ENCODE measurements at regions not wholly inside any gene's neighbourhood (a gene's known extent, or its start where the extent isn't known, plus 50 kb on each side); places are given as distances from the start of the nearest gene placed in this dataset.

GRCh38 chr11:27868226-27868625, 168.0 kb upstream of the BDNF start:
- TF ChIP-seq CTBP1 (IDR thresholded peaks at IDR 0.05; ENCODE audit: borderline replicate concordance): no peak
- no peak for TF ChIP-seq ELF4 (IDR thresholded peaks at IDR 0.05)
- TF ChIP-seq SP1 (IDR thresholded peaks at IDR 0.05): no peak
- ChIA-PET CTCF (no interaction called here), POLR2A (no interaction called here)
- DNase-seq (ENCODE audit: extremely low spot score): no peak

GRCh38 chr11:27865105-27865504, 164.8 kb upstream of the BDNF start:
- no peak for TF ChIP-seq CTBP1 (IDR thresholded peaks at IDR 0.05; ENCODE audit: borderline replicate concordance)
- no peak for TF ChIP-seq SP1 (IDR thresholded peaks at IDR 0.05)
- TF ChIP-seq FOXA1 (IDR thresholded peaks at IDR 0.05): no peak
- TF ChIP-seq FOXM1 (IDR thresholded peaks at IDR 0.05; ENCODE audit: borderline replicate concordance): no peak
- TF ChIP-seq BHLHE40 (IDR thresholded peaks at IDR 0.05; ENCODE audit: borderline replicate concordance): no peak
- no peak for TF ChIP-seq NFRKB (IDR thresholded peaks at IDR 0.05)
- no peak for TF ChIP-seq ARNT (IDR thresholded peaks at IDR 0.05)
- TF ChIP-seq PKNOX1 (IDR thresholded peaks at IDR 0.05): no peak
- TF ChIP-seq ELF4 (IDR thresholded peaks at IDR 0.05): no peak
- no peak for TF ChIP-seq FOXK2 (IDR thresholded peaks at IDR 0.05)
- TF ChIP-seq LEF1 (IDR thresholded peaks at IDR 0.05; ENCODE audit: borderline replicate concordance): no peak
- no peak for TF ChIP-seq L3MBTL2 (conservative IDR thresholded peaks at IDR 0.05)
- no peak for TF ChIP-seq TARDBP (IDR thresholded peaks at IDR 0.05)
- no peak for TF ChIP-seq HDGF (IDR thresholded peaks at IDR 0.05; ENCODE audit: borderline replicate concordance)
- no peak for TF ChIP-seq ZNF384 (IDR thresholded peaks at IDR 0.05)
- TF ChIP-seq SUZ12 (IDR thresholded peaks at IDR 0.05): no peak
- CTCF ChIA-PET: no interaction called here
- DNase-seq (ENCODE audit: extremely low spot score): no peak
- POLR2A ChIA-PET: no interaction called here

- no peak for DNase-seq (ENCODE audit: extremely low spot score)
- POLR2A ChIA-PET: no interaction called here
Measured at GRCh38 chr11:27864611-27865010, 164.4 kb upstream of the BDNF start.

GRCh38 chr11:27864091-27864491, 163.8 kb upstream of the BDNF start:
- CTCF ChIA-PET: no interaction called here
- no peak for TF ChIP-seq FOXK2 (IDR thresholded peaks at IDR 0.05)
- no peak for TF ChIP-seq ZNF384 (IDR thresholded peaks at IDR 0.05)
- no peak for TF ChIP-seq ARNT (IDR thresholded peaks at IDR 0.05)
- no peak for TF ChIP-seq SUZ12 (IDR thresholded peaks at IDR 0.05)
- TF ChIP-seq SP1 (IDR thresholded peaks at IDR 0.05): no peak
- POLR2A ChIA-PET: no interaction called here
- no peak for DNase-seq (ENCODE audit: extremely low spot score)

More at GRCh38 chr11:27864611-27865010, 164.4 kb upstream of the BDNF start:
- no peak for TF ChIP-seq FOXK2 (IDR thresholded peaks at IDR 0.05)
- no peak for TF ChIP-seq ELF4 (IDR thresholded peaks at IDR 0.05)
- TF ChIP-seq HDGF (IDR thresholded peaks at IDR 0.05; ENCODE audit: borderline replicate concordance): no peak
- TF ChIP-seq NFRKB (IDR thresholded peaks at IDR 0.05): no peak
- no peak for TF ChIP-seq BHLHE40 (IDR thresholded peaks at IDR 0.05; ENCODE audit: borderline replicate concordance)
- no peak for TF ChIP-seq ARNT (IDR thresholded peaks at IDR 0.05)
- TF ChIP-seq SUZ12 (IDR thresholded peaks at IDR 0.05): no peak
- no peak for TF ChIP-seq FOXM1 (IDR thresholded peaks at IDR 0.05; ENCODE audit: borderline replicate concordance)
- no peak for TF ChIP-seq PKNOX1 (IDR thresholded peaks at IDR 0.05)
- TF ChIP-seq CTBP1 (IDR thresholded peaks at IDR 0.05; ENCODE audit: borderline replicate concordance): no peak
- no peak for TF ChIP-seq LEF1 (IDR thresholded peaks at IDR 0.05; ENCODE audit: borderline replicate concordance)
- CTCF ChIA-PET: no interaction called here

- DNase-seq (ENCODE audit: extremely low spot score): no peak
- POLR2A ChIA-PET: no interaction called here
- no peak for TF ChIP-seq ELF4 (IDR thresholded peaks at IDR 0.05)
- no peak for TF ChIP-seq L3MBTL2 (conservative IDR thresholded peaks at IDR 0.05)
- no peak for TF ChIP-seq CTBP1 (IDR thresholded peaks at IDR 0.05; ENCODE audit: borderline replicate concordance)
- TF ChIP-seq BHLHE40 (IDR thresholded peaks at IDR 0.05; ENCODE audit: borderline replicate concordance): no peak
- TF ChIP-seq TARDBP (IDR thresholded peaks at IDR 0.05): no peak
- TF ChIP-seq ZNF384 (IDR thresholded peaks at IDR 0.05): no peak
- TF ChIP-seq FOXK2 (IDR thresholded peaks at IDR 0.05): no peak
- no peak for TF ChIP-seq ARNT (IDR thresholded peaks at IDR 0.05)
- TF ChIP-seq FOXA1 (IDR thresholded peaks at IDR 0.05): no peak
- no peak for TF ChIP-seq HDGF (IDR thresholded peaks at IDR 0.05; ENCODE audit: borderline replicate concordance)
- no peak for TF ChIP-seq PKNOX1 (IDR thresholded peaks at IDR 0.05)
- TF ChIP-seq SUZ12 (IDR thresholded peaks at IDR 0.05): no peak
- TF ChIP-seq SP1 (IDR thresholded peaks at IDR 0.05): no peak
- TF ChIP-seq NFRKB (IDR thresholded peaks at IDR 0.05): no peak
- no peak for TF ChIP-seq LEF1 (IDR thresholded peaks at IDR 0.05; ENCODE audit: borderline replicate concordance)
- no peak for TF ChIP-seq FOXM1 (IDR thresholded peaks at IDR 0.05; ENCODE audit: borderline replicate concordance)
- CTCF ChIA-PET: no interaction called here
Measured at GRCh38 chr11:27863637-27864036, 163.4 kb upstream of the BDNF start.

- ChIA-PET POLR2A (no interaction called here), CTCF (no interaction called here)
- DNase-seq (ENCODE audit: extremely low spot score): no peak
- no peak for TF ChIP-seq L3MBTL2 (conservative IDR thresholded peaks at IDR 0.05)
- no peak for TF ChIP-seq FOXK2 (IDR thresholded peaks at IDR 0.05)
- TF ChIP-seq TARDBP (IDR thresholded peaks at IDR 0.05): no peak
- TF ChIP-seq ARNT (IDR thresholded peaks at IDR 0.05): no peak
- TF ChIP-seq FOXA1 (IDR thresholded peaks at IDR 0.05): no peak
- TF ChIP-seq PKNOX1 (IDR thresholded peaks at IDR 0.05): no peak
- no peak for TF ChIP-seq NFRKB (IDR thresholded peaks at IDR 0.05)
- no peak for TF ChIP-seq FOXM1 (IDR thresholded peaks at IDR 0.05; ENCODE audit: borderline replicate concordance)
- no peak for TF ChIP-seq BHLHE40 (IDR thresholded peaks at IDR 0.05; ENCODE audit: borderline replicate concordance)
- no peak for TF ChIP-seq ELF4 (IDR thresholded peaks at IDR 0.05)
- no peak for TF ChIP-seq SP1 (IDR thresholded peaks at IDR 0.05)
- TF ChIP-seq ZNF384 (IDR thresholded peaks at IDR 0.05): no peak
- no peak for TF ChIP-seq LEF1 (IDR thresholded peaks at IDR 0.05; ENCODE audit: borderline replicate concordance)
- no peak for TF ChIP-seq CTBP1 (IDR thresholded peaks at IDR 0.05; ENCODE audit: borderline replicate concordance)
- no peak for TF ChIP-seq SUZ12 (IDR thresholded peaks at IDR 0.05)
- no peak for TF ChIP-seq HDGF (IDR thresholded peaks at IDR 0.05; ENCODE audit: borderline replicate concordance)
Measured at GRCh38 chr11:27861706-27862430, 161.6 kb upstream of the BDNF start.
